Stimulated activated CD4-positive, alpha-beta T cell treated with anti-CD3 and anti-CD28 coated beads, Interleukin-12 subunit alpha, Interleukin-12 subunit beta, amount 100 ng/mL, for 48 hours (primary cell): ENCODE measurements at regions not wholly inside any gene's neighbourhood (a gene's known extent, or its start where the extent isn't known, plus 50 kb on each side); places are given as distances from the start of the nearest gene placed in this dataset.
A peak's percentile ranks its signal among the peaks of the same experiment; 100 is the strongest.
"Not testable (repeated sequence)": the region's sequence is repeated elsewhere in the genome, so short reads cannot be mapped to it uniquely, and the experiment has no call there.

Experiments
- DNase-seq, 3 donors: peaks; one replicate each; pipeline ENCODE4 v3.0.0-alpha.2; 2020; ENCODE audit warnings: low read depth in 2 of 3, low spot score in 1 of 3

- no peak for DNase-seq
These were observed 336.1 kb downstream of the RPS29 start for GRCh38 chr14:49250109-49250508.

GRCh38 chr14:49249022-49249421 lies 337.2 kb downstream of the RPS29 start:
- DNase-seq, result no peak

GRCh38 chr14:49243777-49244176 lies 342.4 kb downstream of the RPS29 start:
- DNase-seq, result not testable (repeated sequence)

DNA sequence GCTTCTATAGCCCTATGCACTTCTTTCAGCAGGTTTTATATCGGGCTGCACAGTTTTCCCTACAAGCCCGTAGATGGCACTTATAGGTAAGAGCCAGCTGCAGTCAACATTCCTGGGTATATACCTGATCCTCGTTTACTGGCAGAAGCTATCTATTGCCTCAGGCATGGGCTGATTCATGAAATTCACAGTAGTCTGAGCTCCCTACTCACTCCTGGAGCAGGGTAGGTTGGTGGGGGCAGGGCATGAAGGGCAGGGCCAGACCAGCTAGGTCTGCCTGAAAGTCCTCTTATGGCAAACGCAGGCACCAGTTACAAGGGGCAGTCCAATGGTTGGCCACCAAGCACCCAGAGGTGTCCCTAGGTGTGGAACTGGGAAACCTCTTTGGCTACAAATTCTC lies 345.8 kb downstream of the RPS29 start:
- no peak for DNase-seq

- DNase-seq, result no peak
These were observed 357.6 kb downstream of the RPS29 start for GRCh38 chr14:49228552-49228951.

GRCh38 chr14:49221316-49221715 lies 364.9 kb downstream of the RPS29 start:
- DNase-seq, result no peak

DNA sequence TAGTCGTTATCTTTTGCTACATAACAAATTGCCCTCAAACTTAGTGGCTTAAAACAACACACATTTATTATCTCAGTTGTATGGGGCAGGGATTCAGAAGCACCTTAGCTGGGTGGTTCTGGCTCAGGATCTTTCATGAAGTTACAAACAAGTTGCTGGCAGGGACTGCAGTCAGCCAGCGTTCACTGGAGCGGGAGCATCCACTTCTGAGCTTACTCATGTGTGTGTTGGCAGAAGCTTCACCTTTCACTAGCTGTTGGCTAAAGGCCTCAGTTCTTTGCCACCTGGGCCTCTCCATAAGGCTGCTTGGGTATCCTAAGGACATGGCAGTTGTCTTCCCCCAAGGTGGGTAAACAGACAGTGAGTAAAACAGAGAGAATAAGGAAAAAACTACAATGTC lies 365.7 kb downstream of the RPS29 start:
- no peak for DNase-seq

DNA sequence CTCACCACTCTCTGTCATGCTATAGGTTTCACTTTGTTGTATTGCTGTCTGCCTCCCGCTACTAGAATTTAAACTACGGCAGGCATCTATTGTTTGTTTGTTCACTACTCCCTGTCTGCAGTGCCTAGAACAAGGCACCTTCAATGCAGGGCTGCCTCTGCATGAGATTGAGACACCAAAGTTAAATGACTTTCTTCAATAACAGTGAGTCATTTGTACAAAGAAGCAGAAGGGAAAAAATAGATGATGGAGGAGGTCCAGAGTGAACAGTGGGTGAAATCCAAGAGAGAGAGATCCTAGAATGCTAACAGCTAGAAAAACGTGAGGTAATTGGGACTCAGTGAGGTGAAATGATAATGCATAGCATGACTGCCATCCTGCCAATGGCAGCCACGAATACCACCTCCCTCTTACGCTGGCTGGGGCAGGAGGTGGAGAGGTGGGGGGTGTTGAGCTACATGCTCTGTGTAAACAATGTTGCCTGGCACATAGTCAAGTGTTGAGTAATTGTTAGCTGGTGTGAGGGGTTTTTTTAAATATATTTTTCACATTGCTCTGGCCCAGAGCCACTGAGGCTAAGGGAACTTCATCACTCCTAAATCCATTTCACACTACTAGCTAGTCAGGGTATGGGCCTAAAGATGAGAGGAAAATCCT lies 367.6 kb downstream of the RPS29 start:
- DNase-seq, result no peak

GRCh38 chr14:49212721-49213120 lies 373.5 kb downstream of the RPS29 start:
- no peak for DNase-seq

GRCh38 chr14:49209416-49209815 lies 376.8 kb downstream of the RPS29 start:
- no peak for DNase-seq

- DNase-seq, result no peak
These were observed 379.4 kb downstream of the RPS29 start for GRCh38 chr14:49206828-49207227.

DNA sequence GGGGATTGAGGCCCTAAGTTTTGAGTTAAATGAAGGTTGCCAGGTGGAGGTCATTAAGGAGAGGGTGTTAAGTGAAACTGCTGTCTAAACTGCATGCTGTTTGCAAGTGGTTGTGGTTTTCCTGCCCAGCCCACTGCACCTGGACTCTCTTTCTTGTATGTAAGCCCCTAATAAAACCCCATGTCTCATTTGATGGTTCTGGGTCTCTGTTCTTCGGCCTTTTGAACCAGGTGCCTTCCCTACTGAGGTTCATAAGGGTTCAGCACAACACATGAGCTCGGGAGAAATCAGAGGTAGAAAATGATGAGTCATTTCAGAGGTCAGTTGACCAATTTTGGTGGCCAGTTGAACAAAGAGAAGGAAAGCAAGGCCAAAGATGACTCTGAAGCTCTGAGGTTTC lies 382.5 kb downstream of the RPS29 start:
- DNase-seq, result no peak

GRCh38 chr14:49199159-49199558 lies 387.0 kb downstream of the RPS29 start:
- no peak for DNase-seq

GRCh38 chr14:49196327-49196726 lies 389.9 kb downstream of the RPS29 start:
- DNase-seq, result no peak

- DNase-seq, result no peak
These were observed 392.1 kb downstream of the RPS29 start for GRCh38 chr14:49194067-49194466.

DNA sequence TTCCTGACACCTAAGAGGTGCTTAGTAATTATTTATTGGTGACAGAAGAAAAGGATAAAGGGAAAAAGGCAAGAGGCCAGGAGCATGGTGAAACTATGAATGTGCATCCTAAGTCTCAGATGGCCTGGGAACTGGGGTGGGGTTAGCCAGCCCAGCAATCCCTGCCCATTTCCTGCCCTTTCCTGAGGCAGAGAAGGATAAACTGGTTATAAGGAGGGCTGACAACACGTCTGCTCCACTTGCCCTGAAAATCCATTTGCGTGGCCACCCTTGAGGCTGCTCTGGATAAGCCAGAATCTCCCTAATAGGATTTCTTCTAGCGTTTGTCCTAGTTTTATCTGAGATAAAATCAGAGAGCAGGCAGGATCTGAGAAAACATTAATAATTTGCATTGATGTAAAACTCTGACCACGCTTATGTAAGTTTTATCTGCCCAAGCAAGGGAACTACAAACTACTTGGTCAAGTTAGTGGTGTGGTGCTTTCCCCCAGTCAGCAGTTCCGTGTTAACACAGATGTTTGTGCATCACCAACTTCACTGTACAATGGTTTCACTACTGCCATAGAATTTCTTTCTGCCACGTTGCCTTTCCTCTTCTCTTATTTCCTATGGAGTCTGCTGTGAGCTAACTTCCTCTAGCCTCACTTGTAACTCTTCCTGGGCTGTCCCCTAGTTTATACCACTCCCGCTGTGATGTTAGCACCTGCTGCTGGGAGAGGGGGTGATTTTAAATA lies 392.7 kb downstream of the RPS29 start:
- no peak for DNase-seq

DNA sequence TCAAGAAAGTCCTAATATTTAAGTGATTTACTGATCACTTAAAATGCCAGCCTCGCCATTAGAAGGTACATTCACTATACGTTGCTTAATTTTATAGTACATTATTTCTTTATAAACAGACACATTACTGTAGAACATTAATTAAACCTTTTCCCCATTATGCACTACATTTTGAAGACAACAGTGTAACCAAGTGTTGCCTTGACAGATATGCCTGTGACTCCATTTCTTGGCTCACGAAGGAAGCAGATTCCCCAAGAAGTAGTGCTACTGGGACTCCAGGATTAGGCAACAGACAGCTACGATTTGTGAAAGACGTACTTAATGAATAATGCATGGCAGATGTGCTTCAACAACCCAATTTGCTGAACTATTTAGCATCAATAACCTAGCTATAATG lies 394.8 kb downstream of the RPS29 start:
- no peak for DNase-seq

DNA sequence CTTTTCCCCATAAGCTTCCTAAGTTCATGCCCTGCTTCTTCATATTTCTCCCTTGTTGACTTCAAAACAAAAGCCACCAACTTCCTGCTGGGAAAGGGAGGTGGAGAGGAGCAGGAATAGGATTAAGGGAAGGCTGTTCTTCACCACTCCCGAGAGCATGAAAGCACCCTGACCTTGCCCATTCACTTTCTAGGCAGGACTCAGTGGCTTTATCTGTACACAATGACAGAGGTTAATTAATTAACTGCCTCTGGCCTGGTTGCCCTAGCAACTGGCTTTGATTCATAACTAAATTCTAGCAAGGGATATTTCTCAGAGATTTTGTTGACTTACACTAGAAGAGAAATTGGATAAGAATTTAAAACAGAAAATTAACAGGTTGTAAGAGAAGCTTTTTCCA lies 396.8 kb downstream of the RPS29 start:
- no peak for DNase-seq

DNA sequence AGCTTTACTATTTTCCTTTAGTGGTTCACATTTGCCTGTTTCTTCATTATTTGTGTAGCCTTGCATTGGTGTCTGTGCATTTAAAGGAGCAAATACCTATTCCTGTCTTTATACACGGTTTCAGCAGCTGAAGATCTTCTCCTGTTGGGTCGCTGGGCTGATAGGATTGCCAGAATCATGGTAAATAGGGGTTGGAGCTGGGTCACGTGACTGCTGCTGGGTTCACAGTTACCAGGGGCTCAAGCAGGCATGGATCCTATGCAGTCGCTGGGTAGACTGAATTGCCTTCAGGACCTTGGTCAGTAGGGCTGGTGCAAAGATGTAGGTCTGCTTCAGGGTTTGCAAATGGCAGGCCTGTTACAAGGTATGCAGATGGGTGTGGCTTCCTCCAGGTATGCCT lies 398.4 kb downstream of the RPS29 start:
- DNase-seq, result no peak

GRCh38 chr14:49173765-49174373 lies 412.3 kb downstream of the RPS29 start:
- peak; percentile 9 to 37 (median 25) for DNase-seq

GRCh38 chr14:49164074-49164473 lies 422.1 kb downstream of the RPS29 start:
- DNase-seq, result no peak

GRCh38 chr14:49160983-49161382 lies 425.2 kb downstream of the RPS29 start:
- no peak for DNase-seq

DNA sequence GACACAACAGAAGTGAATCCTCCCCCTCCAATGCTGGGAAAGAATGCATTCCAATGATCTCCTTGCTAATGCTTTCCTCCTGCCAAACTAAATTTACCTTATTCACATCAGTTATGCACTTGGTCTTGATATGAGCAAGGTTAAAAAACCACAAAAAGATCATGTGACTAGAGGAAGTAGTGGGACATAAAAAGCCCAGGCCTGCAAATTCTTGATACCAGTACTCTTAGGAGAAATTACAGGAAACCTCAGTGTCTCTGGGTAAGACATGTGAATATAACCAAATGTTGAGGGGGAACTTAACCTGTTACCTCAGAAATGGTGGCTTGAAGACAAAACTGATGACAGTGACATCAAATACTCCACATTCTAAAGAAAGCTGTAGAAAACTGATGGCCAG lies 427.1 kb downstream of the RPS29 start:
- no peak for DNase-seq
